D721Med (cell line): ENCODE measurements at regions not wholly inside any gene's neighbourhood (a gene's known extent, or its start where the extent isn't known, plus 50 kb on each side); places are given as distances from the start of the nearest gene placed in this dataset.
"Not testable (repeated sequence)": the region's sequence is repeated elsewhere in the genome, so short reads cannot be mapped to it uniquely, and the experiment has no call there.

Experiments
- DNase-seq: peaks from one replicate; pipeline ENCODE4 v3.0.0; 2011; ENCODE audit warnings: low spot score; ENCODE audit not compliant: insufficient read length
- FAIRE-seq: peaks from 2 replicates; lab custom pipeline; 2011; peaks lifted over from hg19 to GRCh38; lab: Jason Lieb, UNC
- CTCF ChIP-seq: IDR thresholded peaks from 2 replicates; pipeline ENCODE4 v1.5.1; 2012; ENCODE audit warnings: mild to moderate bottlenecking, control low read depth; ENCODE audit not compliant: insufficient read depth; ENCODE audit errors: missing control alignments

GRCh38 chr9:71270554-71270953 is 149.1 kb upstream of the TRPM3 start:
- DNase-seq = no peak
- no peak for TF ChIP-seq CTCF
- no peak for FAIRE-seq

- TF ChIP-seq CTCF = no peak
- DNase-seq (no peak), FAIRE-seq (no peak)
Measured at GRCh38 chr9:71269859-71270258, 148.4 kb upstream of the TRPM3 start.

GRCh38 chr9:71268871-71269635 is 147.6 kb upstream of the TRPM3 start:
- no peak for DNase-seq
- FAIRE-seq = no peak
- no peak for TF ChIP-seq CTCF

GRCh38 chr9:71263451-71263850 is 142.0 kb upstream of the TRPM3 start:
- no peak for TF ChIP-seq CTCF
- FAIRE-seq = no peak
- DNase-seq = no peak

- not testable (repeated sequence) for DNase-seq, FAIRE-seq
Measured at GRCh38 chr9:71260419-71260818, 139.0 kb upstream of the TRPM3 start.

- no peak for TF ChIP-seq CTCF
- DNase-seq = no peak
- no peak for FAIRE-seq
Measured at GRCh38 chr9:71254592-71255277, 133.3 kb upstream of the TRPM3 start.

GRCh38 chr9:71253011-71253410 is 131.6 kb upstream of the TRPM3 start:
- FAIRE-seq (no peak), DNase-seq (no peak)
- TF ChIP-seq CTCF = no peak
